Stomach smooth muscle (tissue), 2 donors: ENCODE measurements at regions not wholly inside any gene's neighbourhood (a gene's known extent, or its start where the extent isn't known, plus 50 kb on each side); places are given as distances from the start of the nearest gene placed in this dataset.
"Not testable (repeated sequence)": the region's sequence is repeated elsewhere in the genome, so short reads cannot be mapped to it uniquely, and the experiment has no call there.

Experiments used
- H3K27ac ChIP-seq: one replicate; pipeline ENCODE4 v1.7.0; 2013; ENCODE audit warnings: mild to moderate bottlenecking, low read length, inconsistent platforms
- H3K27me3 ChIP-seq, 2 donors: one replicate each; pipeline ENCODE4 v1.7.0; 2013; ENCODE audit warnings: low read length in 2 of 2; ENCODE audit not compliant: insufficient read depth in 2 of 2, control insufficient read depth in 1 of 2
- H3K36me3 ChIP-seq, 2 donors: one replicate each; pipeline ENCODE4 v1.7.0; 2013; ENCODE audit warnings: low read length in 2 of 2; ENCODE audit not compliant: control insufficient read depth in 2 of 2, insufficient read depth in 2 of 2
- H3K4me1 ChIP-seq: one replicate; pipeline ENCODE4 v1.7.0; 2013; ENCODE audit warnings: low read length; ENCODE audit not compliant: control insufficient read depth, insufficient read depth
- H3K4me3 ChIP-seq, 2 donors: one replicate each; pipeline ENCODE4 v1.7.0; 2013; ENCODE audit warnings: low read length in 2 of 2
- H3K9ac ChIP-seq, 2 donors: one replicate each; pipeline ENCODE4 v1.7.0; 2013; ENCODE audit warnings: low read length in 2 of 2, mild to moderate bottlenecking in 1 of 2
- H3K9me3 ChIP-seq, 2 donors: one replicate each; pipeline ENCODE4 v1.7.0; 2013; ENCODE audit warnings: low read length in 2 of 2; ENCODE audit not compliant: control insufficient read depth in 2 of 2
- donor health status: healthy.
- donor health status: Pancreatic carcinoma.

GRCh38 chr6:144785056-144785455, 499.9 kb downstream of the UTRN start:
- Histone ChIP-seq H3K4me3 (no peak overlapping the region), H3K4me1 (no peaks in the 10 kb centered on the region), H3K9ac (no peak overlapping the region), H3K9me3 (no peaks in the 10 kb centered on the region), H3K27me3 (no peaks in the 10 kb centered on the region), H3K36me3 (no peaks in the 10 kb centered on the region), H3K27ac (no peak overlapping the region)

- no peak overlapping the region for H3K9ac ChIP-seq
- no peaks in the 10 kb centered on the region for H3K36me3 ChIP-seq
- H3K4me1 ChIP-seq: no peaks in the 10 kb centered on the region
- H3K27me3 ChIP-seq: no peaks in the 10 kb centered on the region
- H3K27ac ChIP-seq: no peak overlapping the region
- no peak overlapping the region for H3K4me3 ChIP-seq
- H3K9me3 ChIP-seq: no peaks in the 10 kb centered on the region
These were observed 501.7 kb downstream of the UTRN start for GRCh38 chr6:144786825-144787224.

DNA sequence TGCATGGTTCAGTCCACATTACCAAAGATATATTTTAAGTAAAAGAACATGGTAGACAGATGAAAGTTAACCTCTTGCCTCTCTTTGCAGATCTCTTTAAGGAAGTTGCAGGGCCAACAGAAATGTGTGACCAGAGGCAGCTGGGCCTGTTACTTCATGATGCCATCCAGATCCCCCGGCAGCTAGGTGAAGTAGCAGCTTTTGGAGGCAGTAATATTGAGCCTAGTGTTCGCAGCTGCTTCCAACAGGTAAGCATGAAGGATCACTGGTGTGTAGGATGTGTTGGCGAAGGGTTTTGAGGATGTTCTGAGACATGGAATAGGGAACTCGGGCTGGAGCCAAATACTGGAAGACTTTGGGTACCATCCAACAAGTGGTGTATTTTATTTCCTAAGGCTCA, 508.6 kb downstream of the UTRN start:
- no peaks in the 10 kb centered on the region for H3K4me1 ChIP-seq
- peaks cover 0 to 8% of the 10 kb centered on the region in 2 donors for H3K36me3 ChIP-seq
- no peak overlapping the region for H3K27ac ChIP-seq
- no peaks in the 10 kb centered on the region for H3K27me3 ChIP-seq
- H3K9me3 ChIP-seq: no peaks in the 10 kb centered on the region
- H3K9ac ChIP-seq: no peak overlapping the region
- no peak overlapping the region for H3K4me3 ChIP-seq

- not testable (repeated sequence) for H3K4me3 ChIP-seq, H3K36me3 ChIP-seq, H3K27ac ChIP-seq, H3K4me1 ChIP-seq, H3K27me3 ChIP-seq, H3K9ac ChIP-seq, H3K9me3 ChIP-seq
These were observed 509.9 kb downstream of the UTRN start for GRCh38 chr6:144795022-144795421.

- no peaks in the 10 kb centered on the region for H3K27me3 ChIP-seq
- peaks cover 3 to 8% of the 10 kb centered on the region in 2 donors for H3K36me3 ChIP-seq
- no peak overlapping the region for H3K27ac ChIP-seq
- no peak overlapping the region for H3K9ac ChIP-seq
- no peaks in the 10 kb centered on the region for H3K4me1 ChIP-seq
- no peaks in the 10 kb centered on the region for H3K9me3 ChIP-seq
- H3K4me3 ChIP-seq: no peak overlapping the region
These were observed 510.9 kb downstream of the UTRN start for GRCh38 chr6:144796070-144796469.

DNA sequence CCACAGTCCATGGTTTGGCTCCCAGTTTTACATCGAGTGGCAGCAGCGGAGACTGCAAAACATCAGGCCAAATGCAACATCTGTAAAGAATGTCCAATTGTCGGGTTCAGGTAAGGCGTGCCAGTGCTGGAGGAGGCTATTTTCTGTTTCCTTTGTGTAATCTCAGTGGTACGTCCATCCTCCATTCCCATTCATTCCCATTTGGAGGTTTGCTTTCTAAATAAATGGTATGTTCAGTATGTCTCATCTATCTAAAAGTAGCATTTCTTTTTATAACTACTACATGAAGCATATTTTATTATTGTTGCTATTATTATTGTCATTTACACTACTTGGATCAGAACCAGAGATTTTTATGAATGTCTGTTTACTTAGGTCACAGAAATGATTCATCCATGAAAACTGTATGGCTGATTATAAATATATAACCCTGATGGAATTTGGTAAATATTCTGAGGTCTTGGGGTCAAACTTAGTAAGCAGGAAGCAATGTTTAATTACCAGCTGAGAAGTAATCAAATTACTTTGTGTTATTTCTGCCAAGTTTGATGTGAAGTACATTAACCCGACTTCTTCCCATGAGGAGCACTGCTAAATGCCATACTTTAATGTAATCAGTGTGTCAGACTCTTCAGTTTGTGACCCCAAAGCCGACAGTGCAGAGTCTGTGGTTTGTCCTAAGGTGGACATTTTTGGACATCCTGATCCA, 512.9 kb downstream of the UTRN start:
- no peak overlapping the region for H3K4me3 ChIP-seq
- no peaks in the 10 kb centered on the region for H3K4me1 ChIP-seq
- H3K36me3 ChIP-seq: peaks cover 3 to 8% of the 10 kb centered on the region in 2 donors
- H3K27ac ChIP-seq: no peak overlapping the region
- H3K27me3 ChIP-seq: no peaks in the 10 kb centered on the region
- H3K9me3 ChIP-seq: no peaks in the 10 kb centered on the region
- H3K9ac ChIP-seq: no peak overlapping the region

GRCh38 chr6:144804246-144804790, 519.2 kb downstream of the UTRN start:
- H3K9ac ChIP-seq: no peak overlapping the region
- no peaks in the 10 kb centered on the region for H3K9me3 ChIP-seq
- no peak overlapping the region for H3K27ac ChIP-seq
- no peak overlapping the region for H3K4me3 ChIP-seq
- no peaks in the 10 kb centered on the region for H3K4me1 ChIP-seq
- peaks cover 0 to 2% of the 10 kb centered on the region in 2 donors for H3K36me3 ChIP-seq
- no peaks in the 10 kb centered on the region for H3K27me3 ChIP-seq

- H3K27ac ChIP-seq: no peak overlapping the region
- no peaks in the 10 kb centered on the region for H3K9me3 ChIP-seq
- no peaks in the 10 kb centered on the region for H3K36me3 ChIP-seq
- H3K9ac ChIP-seq: no peak overlapping the region
- no peaks in the 10 kb centered on the region for H3K27me3 ChIP-seq
- H3K4me3 ChIP-seq: no peak overlapping the region
- no peaks in the 10 kb centered on the region for H3K4me1 ChIP-seq
These were observed 519.9 kb downstream of the UTRN start for GRCh38 chr6:144805049-144805448.

DNA sequence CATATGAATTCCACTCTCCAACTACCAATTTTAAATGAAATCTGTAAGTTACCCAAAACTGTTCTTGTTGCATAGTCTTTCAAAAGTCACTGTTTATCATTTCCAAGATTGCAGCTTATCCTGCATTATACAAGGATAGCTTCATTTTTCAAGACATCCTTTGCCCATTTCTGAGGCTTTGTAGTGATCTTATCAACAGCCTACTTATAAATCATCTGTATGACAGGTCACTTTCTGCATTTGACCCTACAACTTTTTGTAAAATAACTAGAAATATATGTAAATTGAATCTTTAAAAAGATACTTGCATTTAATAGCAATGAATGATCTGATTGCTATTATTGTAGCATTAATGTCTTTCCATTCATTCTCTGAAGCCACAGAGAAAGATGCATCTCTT, 521.1 kb downstream of the UTRN start:
- Histone ChIP-seq H3K9ac (no peak overlapping the region), H3K4me3 (no peak overlapping the region), H3K27ac (no peak overlapping the region), H3K4me1 (no peaks in the 10 kb centered on the region), H3K9me3 (no peaks in the 10 kb centered on the region), H3K27me3 (no peaks in the 10 kb centered on the region), H3K36me3 (no peaks in the 10 kb centered on the region)

DNA sequence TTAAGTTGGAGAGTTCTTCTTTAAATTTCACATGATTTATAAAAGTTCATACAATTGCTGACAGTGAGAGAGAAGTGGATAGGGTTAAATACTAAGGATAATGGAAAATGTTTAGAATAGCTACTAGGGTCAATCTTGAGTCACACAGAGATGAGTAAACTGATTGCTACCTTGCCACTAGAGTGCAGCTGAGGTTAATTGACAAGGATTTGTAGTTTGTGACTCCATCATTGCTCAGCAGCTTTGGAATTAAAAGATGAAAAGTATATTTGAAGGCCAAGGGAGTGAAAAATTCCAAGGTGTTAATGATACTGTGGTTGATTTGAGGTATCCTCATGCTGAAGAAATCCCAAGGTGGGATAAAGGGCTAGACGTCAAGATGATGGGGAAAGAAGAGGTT, 524.0 kb downstream of the UTRN start:
- Histone ChIP-seq H3K4me1 (no peaks in the 10 kb centered on the region), H3K9ac (no peak overlapping the region), H3K4me3 (no peak overlapping the region), H3K9me3 (no peaks in the 10 kb centered on the region), H3K27me3 (no peaks in the 10 kb centered on the region), H3K36me3 (peaks cover 0 to 3% of the 10 kb centered on the region in 2 donors), H3K27ac (no peak overlapping the region)

DNA sequence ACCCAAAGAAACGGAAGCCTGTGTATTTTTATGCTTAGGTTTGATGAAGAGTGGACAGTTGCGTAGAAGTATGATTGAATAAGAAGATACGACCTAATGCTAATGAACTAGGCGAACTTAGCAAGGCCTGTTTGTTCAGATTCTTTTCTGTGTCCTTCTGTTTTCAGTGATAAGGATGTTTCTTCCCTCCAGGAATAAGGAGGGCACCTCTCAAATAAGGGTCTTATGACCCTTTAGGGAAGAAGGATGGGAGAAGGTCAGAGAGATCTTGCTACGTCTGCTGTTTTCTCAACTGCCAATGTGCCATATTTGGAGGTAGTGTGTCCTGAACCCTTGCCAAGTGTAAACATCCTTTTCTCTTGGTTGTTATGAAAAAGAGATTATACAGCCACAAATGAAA, 524.8 kb downstream of the UTRN start:
- H3K27ac ChIP-seq: no peak overlapping the region
- no peak overlapping the region for H3K9ac ChIP-seq
- H3K27me3 ChIP-seq: no peaks in the 10 kb centered on the region
- no peaks in the 10 kb centered on the region for H3K4me1 ChIP-seq
- no peak overlapping the region for H3K4me3 ChIP-seq
- no peaks in the 10 kb centered on the region for H3K9me3 ChIP-seq
- H3K36me3 ChIP-seq: peaks cover 0 to 3% of the 10 kb centered on the region in 2 donors
